ENCODE measurements at regions not wholly inside any gene's neighbourhood (a gene's known extent, or its start where the extent isn't known, plus 50 kb on each side); places are given as distances from the start of the nearest gene placed in this dataset.

DNA sequence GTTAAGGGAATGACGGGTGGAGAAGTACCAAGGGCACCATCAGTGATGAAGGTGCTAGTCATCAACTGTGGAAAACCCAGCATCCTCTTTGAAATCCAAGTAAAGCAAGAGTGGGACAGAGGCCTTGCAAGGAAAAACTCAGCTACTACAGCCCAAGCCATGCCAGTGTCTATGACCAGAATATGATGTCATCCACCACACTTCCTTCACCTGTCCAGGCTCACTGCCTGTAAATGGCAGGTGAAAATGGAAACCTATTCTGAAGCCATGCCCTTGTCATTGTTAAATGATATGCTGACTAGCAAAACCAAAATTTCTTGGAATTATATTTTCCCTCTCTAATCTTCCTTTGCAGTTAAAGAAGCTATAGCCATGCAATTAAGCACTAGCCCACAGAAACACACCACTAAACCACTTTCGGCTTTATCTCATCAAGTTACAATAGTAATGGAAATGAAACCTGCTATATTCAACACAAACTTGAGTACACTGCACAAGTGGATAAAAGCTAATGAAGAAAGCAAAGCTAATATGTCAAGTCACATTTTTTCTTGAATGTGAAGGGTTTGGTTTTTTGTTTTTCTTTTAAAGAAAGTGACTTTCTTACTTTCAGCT lies 96.3 kb upstream of the RALGPS2 start:
- no peaks in the 10 kb centered on the region for H3K27me3 Mint-ChIP-seq (ENCODE audit: unreplicated experiment)
- H3K27ac Mint-ChIP-seq (ENCODE audit: unreplicated experiment), result no peak overlapping the region
- H3K36me3 Mint-ChIP-seq (ENCODE audit: insufficient read depth, unreplicated experiment), result no peaks in the 10 kb centered on the region
- intact Hi-C loops (cut with micrococcal nuclease; ENCODE audit: unreplicated experiment), result no loop called here
- H3K9me3 Mint-ChIP-seq (ENCODE audit: low read depth, unreplicated experiment), result no peaks in the 10 kb centered on the region
- no peak for DNase-seq
- TF ChIP-seq, protein P1, sequence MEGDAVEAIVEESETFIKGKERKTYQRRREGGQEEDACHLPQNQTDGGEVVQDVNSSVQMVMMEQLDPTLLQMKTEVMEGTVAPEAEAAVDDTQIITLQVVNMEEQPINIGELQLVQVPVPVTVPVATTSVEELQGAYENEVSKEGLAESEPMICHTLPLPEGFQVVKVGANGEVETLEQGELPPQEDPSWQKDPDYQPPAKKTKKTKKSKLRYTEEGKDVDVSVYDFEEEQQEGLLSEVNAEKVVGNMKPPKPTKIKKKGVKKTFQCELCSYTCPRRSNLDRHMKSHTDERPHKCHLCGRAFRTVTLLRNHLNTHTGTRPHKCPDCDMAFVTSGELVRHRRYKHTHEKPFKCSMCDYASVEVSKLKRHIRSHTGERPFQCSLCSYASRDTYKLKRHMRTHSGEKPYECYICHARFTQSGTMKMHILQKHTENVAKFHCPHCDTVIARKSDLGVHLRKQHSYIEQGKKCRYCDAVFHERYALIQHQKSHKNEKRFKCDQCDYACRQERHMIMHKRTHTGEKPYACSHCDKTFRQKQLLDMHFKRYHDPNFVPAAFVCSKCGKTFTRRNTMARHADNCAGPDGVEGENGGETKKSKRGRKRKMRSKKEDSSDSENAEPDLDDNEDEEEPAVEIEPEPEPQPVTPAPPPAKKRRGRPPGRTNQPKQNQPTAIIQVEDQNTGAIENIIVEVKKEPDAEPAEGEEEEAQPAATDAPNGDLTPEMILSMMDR (IDR thresholded peaks at IDR 0.05; ENCODE audit: unreplicated experiment), result no peak
- CTCF ChIA-PET, result no interaction called here
- no TSS peak for BruUV-seq (replicated peaks)
- no peak overlapping the region for H3K4me3 Mint-ChIP-seq (ENCODE audit: low read depth, unreplicated experiment)
- H3K4me1 Mint-ChIP-seq (ENCODE audit: low read depth, unreplicated experiment), result peaks cover 9% of the 10 kb centered on the region

DNA sequence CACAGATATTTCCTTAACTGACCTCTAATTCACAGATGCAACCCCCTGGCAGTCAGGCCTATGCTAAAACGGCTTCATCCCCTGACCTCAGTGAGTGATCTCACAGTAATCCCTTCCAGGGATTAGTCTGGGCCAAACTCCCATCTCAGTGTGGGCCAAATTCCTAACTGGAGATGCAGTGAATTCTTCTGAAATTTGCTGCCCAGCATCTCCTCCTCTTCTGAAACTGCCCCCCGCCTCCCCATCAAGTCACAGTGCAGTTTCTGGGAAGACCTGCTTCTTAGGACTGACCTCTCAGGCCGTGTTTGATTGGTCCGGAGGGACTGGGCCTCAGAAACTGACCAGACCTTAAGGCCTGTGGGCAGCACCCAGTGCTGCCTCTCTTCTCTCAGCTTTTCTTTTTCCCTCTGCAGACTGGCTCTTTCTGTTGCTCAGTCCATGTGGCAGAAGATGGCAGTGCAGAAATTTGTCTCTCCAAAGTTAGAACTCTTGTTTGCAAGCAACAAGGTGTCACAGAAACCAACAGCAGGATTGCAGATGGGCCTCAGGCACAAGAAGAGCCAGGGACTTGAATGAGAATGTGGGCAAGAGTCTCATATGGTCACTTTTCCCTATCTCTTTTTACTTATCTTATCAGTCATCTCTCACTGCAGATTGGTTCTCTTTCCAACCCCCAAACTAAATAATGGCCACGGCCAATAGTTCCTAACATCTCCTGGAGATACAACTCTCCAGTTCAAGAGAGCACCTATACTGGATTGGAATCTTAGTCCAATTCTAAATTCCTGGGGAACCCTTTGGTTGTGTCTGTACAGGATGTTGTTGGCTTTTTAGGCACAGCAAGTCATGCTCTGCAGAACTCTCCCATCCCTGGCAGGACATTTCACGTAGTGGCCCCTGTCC lies 95.5 kb upstream of the RALGPS2 start:
- DNase-seq, result no peak
- H3K27me3 Mint-ChIP-seq (ENCODE audit: unreplicated experiment), result no peaks in the 10 kb centered on the region
- no TSS peak for BruUV-seq (replicated peaks)
- H3K9me3 Mint-ChIP-seq (ENCODE audit: low read depth, unreplicated experiment), result no peaks in the 10 kb centered on the region
- H3K4me1 Mint-ChIP-seq (ENCODE audit: low read depth, unreplicated experiment), result peaks cover 9% of the 10 kb centered on the region
- TF ChIP-seq, protein P1 (IDR thresholded peaks at IDR 0.05; ENCODE audit: unreplicated experiment), result no peak
- CTCF ChIA-PET, result no interaction called here
- no peak overlapping the region for H3K27ac Mint-ChIP-seq (ENCODE audit: unreplicated experiment)
- no peaks in the 10 kb centered on the region for H3K36me3 Mint-ChIP-seq (ENCODE audit: insufficient read depth, unreplicated experiment)
- H3K4me3 Mint-ChIP-seq (ENCODE audit: low read depth, unreplicated experiment), result no peak overlapping the region
- intact Hi-C loops (cut with micrococcal nuclease; ENCODE audit: unreplicated experiment), result no loop called here

DNA sequence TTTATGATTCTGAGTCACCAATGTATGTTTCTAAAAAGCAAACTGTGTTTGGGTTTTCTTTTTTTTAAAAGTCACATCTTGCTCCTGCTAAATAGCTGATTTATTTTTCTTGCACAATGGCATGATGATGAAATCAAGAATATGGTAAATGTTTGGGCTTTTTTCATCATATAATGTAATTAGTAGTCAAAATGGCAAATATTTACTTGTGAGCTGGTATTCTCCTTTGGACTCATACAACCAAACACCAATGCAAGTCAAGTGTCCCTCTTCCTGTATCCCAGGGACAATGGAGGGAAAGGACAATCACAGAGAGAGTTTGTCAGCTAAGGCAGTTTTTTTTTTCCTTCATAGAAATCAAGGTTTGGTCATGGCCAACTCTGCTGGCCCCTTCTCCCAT lies 94.6 kb upstream of the RALGPS2 start:
- BruUV-seq (replicated peaks), result no TSS peak
- CTCF ChIA-PET, result no interaction called here
- Mint-ChIP-seq H3K9me3 (ENCODE audit: low read depth, unreplicated experiment) (no peaks in the 10 kb centered on the region), H3K27me3 (ENCODE audit: unreplicated experiment) (no peaks in the 10 kb centered on the region), H3K4me1 (ENCODE audit: low read depth, unreplicated experiment) (peaks cover 9% of the 10 kb centered on the region), H3K4me3 (ENCODE audit: low read depth, unreplicated experiment) (no peak overlapping the region), H3K27ac (ENCODE audit: unreplicated experiment) (no peak overlapping the region), H3K36me3 (ENCODE audit: insufficient read depth, unreplicated experiment) (no peaks in the 10 kb centered on the region)
- no peak for DNase-seq
- intact Hi-C loops (cut with micrococcal nuclease; ENCODE audit: unreplicated experiment), result no loop called here
- TF ChIP-seq, protein P1 (IDR thresholded peaks at IDR 0.05; ENCODE audit: unreplicated experiment), result no peak

DNA sequence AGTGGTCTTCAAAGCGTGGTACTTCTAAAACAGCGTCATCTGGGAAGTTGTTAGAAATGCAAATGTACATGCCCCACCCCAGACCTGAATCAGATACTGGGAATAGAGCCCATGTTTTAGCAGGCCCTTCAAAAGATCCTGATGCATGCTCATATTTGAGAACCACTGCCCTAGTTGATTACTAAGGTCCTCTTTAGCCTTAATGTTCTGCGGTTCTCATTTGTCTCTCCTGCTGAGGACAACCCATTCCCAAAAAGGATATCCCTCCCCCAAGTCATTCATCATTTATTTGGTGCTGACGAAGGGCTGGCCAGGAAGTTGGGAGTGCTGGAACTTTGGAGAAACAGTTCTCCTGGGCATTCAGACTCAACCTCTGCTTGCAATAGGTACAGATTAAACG lies 92.4 kb upstream of the RALGPS2 start:
- Mint-ChIP-seq H3K27me3 (ENCODE audit: unreplicated experiment) (no peaks in the 10 kb centered on the region), H3K36me3 (ENCODE audit: insufficient read depth, unreplicated experiment) (no peaks in the 10 kb centered on the region), H3K4me3 (ENCODE audit: low read depth, unreplicated experiment) (no peak overlapping the region), H3K9me3 (ENCODE audit: low read depth, unreplicated experiment) (no peaks in the 10 kb centered on the region), H3K4me1 (ENCODE audit: low read depth, unreplicated experiment) (peaks cover 9% of the 10 kb centered on the region), H3K27ac (ENCODE audit: unreplicated experiment) (no peak overlapping the region)
- no TSS peak for BruUV-seq (replicated peaks)
- CTCF ChIA-PET, result no interaction called here
- no peak for DNase-seq
- TF ChIP-seq, protein P1 (IDR thresholded peaks at IDR 0.05; ENCODE audit: unreplicated experiment), result no peak
- intact Hi-C loops (cut with micrococcal nuclease; ENCODE audit: unreplicated experiment), result no loop called here
